ENCODE measurements at regions not wholly inside any gene's neighbourhood (a gene's known extent, or its start where the extent isn't known, plus 50 kb on each side); places are given as distances from the start of the nearest gene placed in this dataset.

DNA sequence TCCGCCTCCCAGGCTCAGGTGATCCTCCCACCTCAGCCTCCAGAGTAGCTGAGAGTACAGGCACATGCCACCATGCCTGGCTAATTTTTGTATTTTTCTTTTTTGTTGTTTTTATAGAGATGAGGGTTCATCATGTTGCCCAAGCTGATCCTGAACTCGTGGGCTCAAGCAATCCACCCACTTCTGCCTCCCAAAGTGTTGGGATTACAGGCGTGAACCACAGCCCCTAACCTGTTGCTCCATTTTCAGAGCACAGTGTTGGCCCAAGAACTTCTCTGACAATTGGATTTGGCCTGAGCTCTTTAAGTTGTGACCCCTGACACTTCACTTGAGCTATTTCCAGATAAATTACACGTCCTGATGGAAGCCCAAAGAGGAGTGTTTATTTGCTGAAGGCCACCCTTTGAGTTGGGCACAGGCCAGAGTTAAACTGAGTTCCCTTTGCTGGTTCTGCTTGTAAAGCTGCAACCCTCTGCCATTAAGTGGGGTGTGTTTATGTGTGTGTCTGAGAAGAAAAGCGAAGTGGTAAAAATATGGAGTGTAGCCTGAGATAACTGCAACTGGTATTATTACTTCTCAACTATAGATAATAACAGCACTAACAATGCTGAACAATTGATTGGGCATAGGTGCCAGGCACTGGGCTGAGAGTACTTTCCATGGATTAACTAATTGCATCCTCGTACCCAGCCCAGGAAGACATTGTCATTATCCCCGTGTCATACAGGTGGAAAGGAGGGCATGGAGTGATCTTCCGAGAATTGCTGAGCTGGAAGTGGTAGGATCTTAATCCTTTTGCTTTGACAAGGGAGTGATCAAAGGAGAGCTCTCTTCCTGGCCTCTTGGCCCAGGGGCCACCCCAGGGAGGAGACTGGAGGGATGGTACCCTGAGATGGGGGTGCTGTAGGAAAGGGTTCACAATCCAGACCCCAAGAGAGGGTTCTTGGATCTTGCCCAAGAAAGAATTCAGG lies 91.5 kb upstream of the PROK2 start:
- TF ChIP-seq, protein P1, sequence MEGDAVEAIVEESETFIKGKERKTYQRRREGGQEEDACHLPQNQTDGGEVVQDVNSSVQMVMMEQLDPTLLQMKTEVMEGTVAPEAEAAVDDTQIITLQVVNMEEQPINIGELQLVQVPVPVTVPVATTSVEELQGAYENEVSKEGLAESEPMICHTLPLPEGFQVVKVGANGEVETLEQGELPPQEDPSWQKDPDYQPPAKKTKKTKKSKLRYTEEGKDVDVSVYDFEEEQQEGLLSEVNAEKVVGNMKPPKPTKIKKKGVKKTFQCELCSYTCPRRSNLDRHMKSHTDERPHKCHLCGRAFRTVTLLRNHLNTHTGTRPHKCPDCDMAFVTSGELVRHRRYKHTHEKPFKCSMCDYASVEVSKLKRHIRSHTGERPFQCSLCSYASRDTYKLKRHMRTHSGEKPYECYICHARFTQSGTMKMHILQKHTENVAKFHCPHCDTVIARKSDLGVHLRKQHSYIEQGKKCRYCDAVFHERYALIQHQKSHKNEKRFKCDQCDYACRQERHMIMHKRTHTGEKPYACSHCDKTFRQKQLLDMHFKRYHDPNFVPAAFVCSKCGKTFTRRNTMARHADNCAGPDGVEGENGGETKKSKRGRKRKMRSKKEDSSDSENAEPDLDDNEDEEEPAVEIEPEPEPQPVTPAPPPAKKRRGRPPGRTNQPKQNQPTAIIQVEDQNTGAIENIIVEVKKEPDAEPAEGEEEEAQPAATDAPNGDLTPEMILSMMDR (conservative IDR thresholded peaks at IDR 0.05; ENCODE audit: low read depth, low read length): no peak
- TF ChIP-seq NFE2L2 (IDR thresholded peaks at IDR 0.05; ENCODE audit: low read depth, low read length): no peak
- TF ChIP-seq RCOR1 (IDR thresholded peaks at IDR 0.05; ENCODE audit: insufficient replicate concordance, low read length): no peak
- TF ChIP-seq POLR2A (IDR thresholded peaks at IDR 0.05; ENCODE audit: low read depth, low read length): no peak
- no peak for TF ChIP-seq RAD21 (IDR thresholded peaks at IDR 0.05; ENCODE audit: low read length)
- TF ChIP-seq SMC3 (IDR thresholded peaks at IDR 0.05; ENCODE audit: low read depth, low read length): no peak
- TF ChIP-seq MXI1 (IDR thresholded peaks at IDR 0.05; ENCODE audit: borderline replicate concordance, low read depth, low read length): no peak
- TF ChIP-seq CEBPB (IDR thresholded peaks at IDR 0.05; ENCODE audit: low read depth, low read length): no peak
- TF ChIP-seq, protein P2, sequence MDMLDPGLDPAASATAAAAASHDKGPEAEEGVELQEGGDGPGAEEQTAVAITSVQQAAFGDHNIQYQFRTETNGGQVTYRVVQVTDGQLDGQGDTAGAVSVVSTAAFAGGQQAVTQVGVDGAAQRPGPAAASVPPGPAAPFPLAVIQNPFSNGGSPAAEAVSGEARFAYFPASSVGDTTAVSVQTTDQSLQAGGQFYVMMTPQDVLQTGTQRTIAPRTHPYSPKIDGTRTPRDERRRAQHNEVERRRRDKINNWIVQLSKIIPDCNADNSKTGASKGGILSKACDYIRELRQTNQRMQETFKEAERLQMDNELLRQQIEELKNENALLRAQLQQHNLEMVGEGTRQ (IDR thresholded peaks at IDR 0.05; ENCODE audit: low read depth, low read length): no peak
- TF ChIP-seq CHD1 (IDR thresholded peaks at IDR 0.05; ENCODE audit: low read depth, low read length): no peak
- no peak for TF ChIP-seq BHLHE40 (IDR thresholded peaks at IDR 0.05; ENCODE audit: low read depth, low read length)
- no peak for TF ChIP-seq MAFK (IDR thresholded peaks at IDR 0.05; ENCODE audit: low read depth, low read length)

Measured in IMR-90 (cell line).